ENCODE measurements at regions not wholly inside any gene's neighbourhood (a gene's known extent, or its start where the extent isn't known, plus 50 kb on each side); places are given as distances from the start of the nearest gene placed in this dataset.

GRCh38 chr17:77472468-77473310 lies 331.9 kb downstream of the SEC14L1 start:
- H3K4me1 ChIP-seq (ENCODE audit: control insufficient read depth, extremely low read depth, insufficient read depth, low read length) = peaks cover 63% of the 10 kb centered on the region
- peaks cover 9% of the 10 kb centered on the region for H4K20me1 ChIP-seq (ENCODE audit: control insufficient read depth, extremely low read depth, insufficient read depth, low read length)
- H3K9me3 ChIP-seq (ENCODE audit: control insufficient read depth, insufficient read depth, low read depth, low read length) = no peaks in the 10 kb centered on the region
- H3K4me2 ChIP-seq (ENCODE audit: extremely low read depth, insufficient read depth, low read length) = peak overlapping the region; percentile 75
- H3K36me3 ChIP-seq (ENCODE audit: control insufficient read depth, insufficient read depth, low read length) = peaks cover 12% of the 10 kb centered on the region
- peak overlapping the region; percentile 66 for H3K27ac ChIP-seq (ENCODE audit: insufficient read depth, low read length)
- no peak overlapping the region for H2AFZ ChIP-seq (ENCODE audit: low read length)
- H3K9ac ChIP-seq (ENCODE audit: insufficient read depth, low read length) = no peak overlapping the region
- H3K27me3 ChIP-seq (ENCODE audit: control insufficient read depth, insufficient read depth, low read length) = no peaks in the 10 kb centered on the region
- H3K4me3 ChIP-seq (replicated peaks in 1 of 4; ENCODE audit: control extremely low read depth in 1 of 4, insufficient read depth in 1 of 4, low read depth in 3 of 4, low read length in 4 of 4) = no peak overlapping the region
- TF ChIP-seq EZH2 (IDR thresholded peaks at IDR 0.05; ENCODE audit: low read length, missing control alignments) = no peak
- no peak for TF ChIP-seq CTCF (conservative IDR thresholded peaks at IDR 0.05 in 1 of 2, IDR thresholded peaks at IDR 0.05 in 1 of 2; ENCODE audit: low read depth in 1 of 2, low read length in 2 of 2)
- peak; percentile 48 to 67 for DNase-seq (ENCODE audit: low read depth in 2 of 2)
- peaks cover 83% of the 10 kb centered on the region for H3K79me2 ChIP-seq (ENCODE audit: control insufficient read depth, insufficient read depth, low read length)

- H2AFZ ChIP-seq (ENCODE audit: low read length) = no peak overlapping the region
- peaks cover 12% of the 10 kb centered on the region for H3K36me3 ChIP-seq (ENCODE audit: control insufficient read depth, insufficient read depth, low read length)
- TF ChIP-seq CTCF (conservative IDR thresholded peaks at IDR 0.05 in 1 of 2, IDR thresholded peaks at IDR 0.05 in 1 of 2; ENCODE audit: low read depth in 1 of 2, low read length in 2 of 2) = no peak
- TF ChIP-seq EZH2 (IDR thresholded peaks at IDR 0.05; ENCODE audit: low read length, missing control alignments) = no peak
- H3K27me3 ChIP-seq (ENCODE audit: control insufficient read depth, insufficient read depth, low read length) = no peaks in the 10 kb centered on the region
- H3K9ac ChIP-seq (ENCODE audit: insufficient read depth, low read length) = no peak overlapping the region
- DNase-seq (ENCODE audit: low read depth in 2 of 2) = no peak
- H3K27ac ChIP-seq (ENCODE audit: insufficient read depth, low read length) = peak overlapping the region; percentile 3
- H3K4me3 ChIP-seq (replicated peaks in 1 of 4; ENCODE audit: control extremely low read depth in 1 of 4, insufficient read depth in 1 of 4, low read depth in 3 of 4, low read length in 4 of 4) = no peak overlapping the region
- peaks cover 85% of the 10 kb centered on the region for H3K79me2 ChIP-seq (ENCODE audit: control insufficient read depth, insufficient read depth, low read length)
- no peaks in the 10 kb centered on the region for H3K9me3 ChIP-seq (ENCODE audit: control insufficient read depth, insufficient read depth, low read depth, low read length)
- peaks cover 10% of the 10 kb centered on the region for H4K20me1 ChIP-seq (ENCODE audit: control insufficient read depth, extremely low read depth, insufficient read depth, low read length)
- H3K4me2 ChIP-seq (ENCODE audit: extremely low read depth, insufficient read depth, low read length) = no peak overlapping the region
- peaks cover 69% of the 10 kb centered on the region for H3K4me1 ChIP-seq (ENCODE audit: control insufficient read depth, extremely low read depth, insufficient read depth, low read length)
Observed at GRCh38 chr17:77473615-77474226, 333.0 kb downstream of the SEC14L1 start.

GRCh38 chr17:77474292-77474988 lies 333.7 kb downstream of the SEC14L1 start:
- DNase-seq (ENCODE audit: low read depth in 2 of 2) = peak; percentile 45 to 66

More at GRCh38 chr17:77474292-77474988, 333.7 kb downstream of the SEC14L1 start:
- Histone ChIP-seq H3K36me3 (ENCODE audit: control insufficient read depth, insufficient read depth, low read length) (peaks cover 12% of the 10 kb centered on the region), H3K4me3 (replicated peaks in 1 of 4; ENCODE audit: control extremely low read depth in 1 of 4, insufficient read depth in 1 of 4, low read depth in 3 of 4, low read length in 4 of 4) (no peak overlapping the region), H4K20me1 (ENCODE audit: control insufficient read depth, extremely low read depth, insufficient read depth, low read length) (peaks cover 15% of the 10 kb centered on the region), H3K9ac (ENCODE audit: insufficient read depth, low read length) (no peak overlapping the region), H2AFZ (ENCODE audit: low read length) (no peak overlapping the region), H3K4me1 (ENCODE audit: control insufficient read depth, extremely low read depth, insufficient read depth, low read length) (peaks cover 73% of the 10 kb centered on the region), H3K27me3 (ENCODE audit: control insufficient read depth, insufficient read depth, low read length) (no peaks in the 10 kb centered on the region), H3K9me3 (ENCODE audit: control insufficient read depth, insufficient read depth, low read depth, low read length) (no peaks in the 10 kb centered on the region), H3K27ac (ENCODE audit: insufficient read depth, low read length) (no peak overlapping the region), H3K79me2 (ENCODE audit: control insufficient read depth, insufficient read depth, low read length) (peaks cover 85% of the 10 kb centered on the region), H3K4me2 (ENCODE audit: extremely low read depth, insufficient read depth, low read length) (peak overlapping the region; percentile 28)
- TF ChIP-seq EZH2 (IDR thresholded peaks at IDR 0.05; ENCODE audit: low read length, missing control alignments) = no peak
- no peak for TF ChIP-seq CTCF (conservative IDR thresholded peaks at IDR 0.05 in 1 of 2, IDR thresholded peaks at IDR 0.05 in 1 of 2; ENCODE audit: low read depth in 1 of 2, low read length in 2 of 2)
